ENCODE measurements at regions not wholly inside any gene's neighbourhood (a gene's known extent, or its start where the extent isn't known, plus 50 kb on each side); places are given as distances from the start of the nearest gene placed in this dataset.

- Histone ChIP-seq H3K36me3 (no peaks in the 10 kb centered on the region), H3K4me3 (no peak overlapping the region), H3K4me1 (no peaks in the 10 kb centered on the region), H3K27ac (no peak overlapping the region), H3K9me3 (peaks cover 0 to 44% (median 0%) of the 10 kb centered on the region in 4 donors), H3K27me3 (peaks cover 0 to 3% of the 10 kb centered on the region in 2 donors)
- no peak for TF ChIP-seq CTCF (IDR thresholded peaks at IDR 0.05)
- TF ChIP-seq POLR2A (IDR thresholded peaks at IDR 0.05) = no peak
- TF ChIP-seq EP300 (IDR thresholded peaks at IDR 0.05) = no peak
- WGBS, 2 donors = 83 to 91% methylated on average over 6 of the region's 6 CpGs
- DNase-seq (ENCODE audit: low spot score in 2 of 2) = no peak
Observed at GRCh38 chr4:8730681-8731080, 138.1 kb downstream of the CPZ start.

- peaks cover 0 to 8% of the 10 kb centered on the region in 2 donors for H3K27me3 ChIP-seq
- H3K36me3 ChIP-seq = no peaks in the 10 kb centered on the region
- 84 to 88% methylated on average over 9 of the region's 9 CpGs for WGBS, 2 donors
- H3K27ac ChIP-seq = no peak overlapping the region
- no peaks in the 10 kb centered on the region for H3K4me1 ChIP-seq
- H3K4me3 ChIP-seq = no peak overlapping the region
- no peak for DNase-seq (ENCODE audit: low spot score in 2 of 2)
- TF ChIP-seq POLR2A (IDR thresholded peaks at IDR 0.05) (no peak), EP300 (IDR thresholded peaks at IDR 0.05) (no peak), CTCF (IDR thresholded peaks at IDR 0.05) (no peak)
- peaks cover 0 to 39% (median 0%) of the 10 kb centered on the region in 4 donors for H3K9me3 ChIP-seq
Observed at GRCh38 chr4:8730159-8730558, 137.6 kb downstream of the CPZ start.

- DNase-seq (ENCODE audit: low spot score in 2 of 2) = no peak
- H3K36me3 ChIP-seq = no peaks in the 10 kb centered on the region
- TF ChIP-seq CTCF (IDR thresholded peaks at IDR 0.05) = no peak
- no peak for TF ChIP-seq POLR2A (IDR thresholded peaks at IDR 0.05)
- no peak for TF ChIP-seq EP300 (IDR thresholded peaks at IDR 0.05)
- WGBS, 2 donors = 92 to 93% methylated on average over 15 to 18 of the region's 18 CpGs
- H3K4me3 ChIP-seq = no peak overlapping the region
- peaks cover 0 to 37% (median 0%) of the 10 kb centered on the region in 4 donors for H3K9me3 ChIP-seq
- H3K27me3 ChIP-seq = peaks cover 0 to 10% of the 10 kb centered on the region in 2 donors
- no peak overlapping the region for H3K27ac ChIP-seq
- no peaks in the 10 kb centered on the region for H3K4me1 ChIP-seq
Observed at GRCh38 chr4:8729408-8730149, 137.0 kb downstream of the CPZ start.

GRCh38 chr4:8728536-8729407, 136.2 kb downstream of the CPZ start:
- Histone ChIP-seq H3K4me1 (no peaks in the 10 kb centered on the region), H3K36me3 (no peaks in the 10 kb centered on the region), H3K9me3 (peaks cover 0 to 30% (median 0%) of the 10 kb centered on the region in 4 donors), H3K4me3 (no peak overlapping the region), H3K27me3 (peaks cover 0 to 10% of the 10 kb centered on the region in 2 donors), H3K27ac (no peak overlapping the region)
- TF ChIP-seq CTCF (IDR thresholded peaks at IDR 0.05) (no peak), EP300 (IDR thresholded peaks at IDR 0.05) (no peak)
- 74% methylated on average over 19 to 21 of the region's 21 CpGs for WGBS, 2 donors
- DNase-seq (ENCODE audit: low spot score in 2 of 2) = no peak

Data from tibial nerve (tissue), 4 donors.